Erythroblast (primary cell): ENCODE measurements at regions not wholly inside any gene's neighbourhood (a gene's known extent, or its start where the extent isn't known, plus 50 kb on each side); places are given as distances from the start of the nearest gene placed in this dataset.

Source experiments
- GATA1 ChIP-seq: IDR thresholded peaks from 2 replicates; pipeline ENCODE4 v1.6.1; 2011; ENCODE audit warnings: low read depth, mild to moderate bottlenecking, control low read depth, low read length, moderate library complexity
- POLR2A ChIP-seq: IDR thresholded peaks from 2 replicates; pipeline ENCODE4 v1.6.1; 2011; ENCODE audit warnings: mild to moderate bottlenecking, low read length

GRCh38 chr2:138066139-138066806 is 102.0 kb downstream of the HNMT start:
- TF ChIP-seq POLR2A (no peak), GATA1 (no peak)
